Fibroblast of lung (primary cell): ENCODE measurements at regions not wholly inside any gene's neighbourhood (a gene's known extent, or its start where the extent isn't known, plus 50 kb on each side); places are given as distances from the start of the nearest gene placed in this dataset.

Source experiments
- DNase-seq, 2 donors: peaks; one replicate each; pipeline versions ENCODE4 v3.0.0 to v3.0.0-alpha.2; 2010; ENCODE audit warnings: low read depth in 2 of 2
- H2AFZ ChIP-seq: 2 replicates; pipeline ENCODE4 v1.5.1; 2012; ENCODE audit warnings: low read length, control low read depth, inconsistent platforms
- H3K27ac ChIP-seq: 2 replicates; pipeline ENCODE4 v1.5.1; 2011; ENCODE audit warnings: low read length, control low read depth; ENCODE audit not compliant: insufficient read depth
- H3K27me3 ChIP-seq: 2 replicates; pipeline ENCODE4 v1.5.1; 2011; ENCODE audit warnings: mild to moderate bottlenecking, low read length; ENCODE audit not compliant: control insufficient read depth, insufficient read depth
- H3K36me3 ChIP-seq: 2 replicates; pipeline ENCODE4 v1.5.1; 2011; ENCODE audit warnings: low read length; ENCODE audit not compliant: control insufficient read depth, insufficient read depth
- H3K4me1 ChIP-seq: 2 replicates; pipeline ENCODE4 v1.5.1; 2011; ENCODE audit warnings: low read length; ENCODE audit not compliant: control insufficient read depth, insufficient read depth; ENCODE audit errors: extremely low read depth
- H3K4me2 ChIP-seq: 2 replicates; pipeline ENCODE4 v1.5.1; 2011; ENCODE audit warnings: low read length, control low read depth; ENCODE audit not compliant: insufficient read depth; ENCODE audit errors: extremely low read depth
- H3K4me3 ChIP-seq, 4 experiments: fragments of 200-600 bp in 1 of 4; sonication (generic) in 1 of 4; replicated peaks in 1 of 4; 2 replicates each; pipeline ENCODE4 v1.5.1; 2011 to 2016; ENCODE audit warnings: low read length in 4 of 4, low read depth in 3 of 4, mild to moderate bottlenecking in 3 of 4, control low read depth in 2 of 4, inconsistent platforms in 1 of 4, mixed read lengths in 1 of 4; ENCODE audit not compliant: insufficient read depth in 1 of 4; ENCODE audit errors: control extremely low read depth in 1 of 4
- H3K79me2 ChIP-seq: 2 replicates; pipeline ENCODE4 v1.5.1; 2012; ENCODE audit warnings: mild to moderate bottlenecking, low read length, inconsistent platforms; ENCODE audit not compliant: control insufficient read depth, insufficient read depth
- H3K9ac ChIP-seq: 2 replicates; pipeline ENCODE4 v1.5.1; 2011; ENCODE audit warnings: mild to moderate bottlenecking, low read length, control low read depth; ENCODE audit not compliant: insufficient read depth
- H3K9me3 ChIP-seq: 2 replicates; pipeline ENCODE4 v1.5.1; 2012; ENCODE audit warnings: low read depth, low read length; ENCODE audit not compliant: control insufficient read depth, insufficient read depth
- H4K20me1 ChIP-seq: 2 replicates; pipeline ENCODE4 v1.5.1; 2011; ENCODE audit warnings: low read length; ENCODE audit not compliant: control insufficient read depth, insufficient read depth; ENCODE audit errors: extremely low read depth
- EZH2 ChIP-seq: IDR thresholded peaks from 2 replicates; pipeline ENCODE4 v1.5.1; 2012; ENCODE audit warnings: low read length, control low read depth, mild to moderate bottlenecking; ENCODE audit errors: missing control alignments
- TF ChIP-seq, protein P1 (sequence below), 2 donors: IDR thresholded peaks in 1 of 2; conservative IDR thresholded peaks in 1 of 2; 1 replicate in 1 of 2; 2 replicates in 1 of 2; pipeline ENCODE4 v1.5.1; 2011 to 2012; ENCODE audit warnings: low read length in 2 of 2, control low read depth in 1 of 2, inconsistent platforms in 1 of 2, low read depth in 1 of 2, mild to moderate bottlenecking in 1 of 2

DNA sequence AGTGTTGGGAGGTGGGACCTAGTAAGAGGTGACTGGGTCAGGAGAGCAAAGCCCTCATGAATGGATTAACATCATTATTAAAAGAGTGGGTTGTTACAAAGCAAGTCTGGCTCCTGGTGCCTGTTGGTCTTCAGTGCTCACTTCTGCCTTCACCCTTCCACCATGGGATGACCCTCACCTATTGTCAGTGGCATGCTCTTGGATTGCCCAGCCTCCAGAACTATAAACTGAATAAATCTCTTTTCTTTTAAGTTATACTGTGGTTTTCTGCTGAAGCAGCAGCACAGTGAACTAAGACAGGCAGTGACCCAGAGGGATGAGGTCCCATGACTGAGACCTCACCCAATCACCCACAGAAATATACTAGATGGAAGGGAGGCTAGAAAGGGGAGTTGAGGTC, 57.5 kb upstream of the ATL2 start:
- no peak overlapping the region for H3K9ac ChIP-seq
- H3K9me3 ChIP-seq, result no peaks in the 10 kb centered on the region
- no peak overlapping the region for H3K27ac ChIP-seq
- H2AFZ ChIP-seq, result no peak overlapping the region
- H3K27me3 ChIP-seq, result peaks cover 8% of the 10 kb centered on the region
- TF ChIP-seq EZH2, result no peak
- TF ChIP-seq, protein P1, sequence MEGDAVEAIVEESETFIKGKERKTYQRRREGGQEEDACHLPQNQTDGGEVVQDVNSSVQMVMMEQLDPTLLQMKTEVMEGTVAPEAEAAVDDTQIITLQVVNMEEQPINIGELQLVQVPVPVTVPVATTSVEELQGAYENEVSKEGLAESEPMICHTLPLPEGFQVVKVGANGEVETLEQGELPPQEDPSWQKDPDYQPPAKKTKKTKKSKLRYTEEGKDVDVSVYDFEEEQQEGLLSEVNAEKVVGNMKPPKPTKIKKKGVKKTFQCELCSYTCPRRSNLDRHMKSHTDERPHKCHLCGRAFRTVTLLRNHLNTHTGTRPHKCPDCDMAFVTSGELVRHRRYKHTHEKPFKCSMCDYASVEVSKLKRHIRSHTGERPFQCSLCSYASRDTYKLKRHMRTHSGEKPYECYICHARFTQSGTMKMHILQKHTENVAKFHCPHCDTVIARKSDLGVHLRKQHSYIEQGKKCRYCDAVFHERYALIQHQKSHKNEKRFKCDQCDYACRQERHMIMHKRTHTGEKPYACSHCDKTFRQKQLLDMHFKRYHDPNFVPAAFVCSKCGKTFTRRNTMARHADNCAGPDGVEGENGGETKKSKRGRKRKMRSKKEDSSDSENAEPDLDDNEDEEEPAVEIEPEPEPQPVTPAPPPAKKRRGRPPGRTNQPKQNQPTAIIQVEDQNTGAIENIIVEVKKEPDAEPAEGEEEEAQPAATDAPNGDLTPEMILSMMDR (conservative IDR thresholded peaks at IDR 0.05 in 1 of 2, IDR thresholded peaks at IDR 0.05 in 1 of 2; ENCODE audit: low read depth in 1 of 2, low read length in 2 of 2), result no peak
- no peak for DNase-seq
- no peaks in the 10 kb centered on the region for H3K4me1 ChIP-seq
- no peaks in the 10 kb centered on the region for H3K79me2 ChIP-seq
- H3K4me3 ChIP-seq, result no peak overlapping the region
- no peak overlapping the region for H3K4me2 ChIP-seq
- H3K36me3 ChIP-seq, result no peaks in the 10 kb centered on the region
- no peaks in the 10 kb centered on the region for H4K20me1 ChIP-seq

DNA sequence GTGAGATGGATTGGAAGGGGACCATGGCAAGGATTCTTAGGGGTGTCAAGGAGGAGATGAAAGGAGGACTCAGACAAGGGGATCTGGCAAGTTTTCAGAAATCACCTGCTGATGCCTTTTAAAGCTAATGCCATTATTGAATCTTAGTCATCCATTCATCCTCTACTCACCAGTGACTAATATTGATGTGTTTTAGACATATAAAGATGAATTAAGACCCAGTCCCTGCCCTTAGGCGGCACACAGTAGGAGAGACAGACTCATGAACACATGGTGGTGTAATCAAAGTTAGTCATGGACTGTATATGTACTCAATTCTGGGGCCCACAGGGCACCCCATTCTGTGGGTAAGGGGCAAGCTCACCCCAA, 56.5 kb upstream of the ATL2 start:
- H3K27ac ChIP-seq, result no peak overlapping the region
- H3K9me3 ChIP-seq, result no peaks in the 10 kb centered on the region
- H3K9ac ChIP-seq, result no peak overlapping the region
- no peaks in the 10 kb centered on the region for H3K4me1 ChIP-seq
- H3K36me3 ChIP-seq, result no peaks in the 10 kb centered on the region
- no peak overlapping the region for H3K4me2 ChIP-seq
- H3K4me3 ChIP-seq, result no peak overlapping the region
- DNase-seq, result no peak
- H3K79me2 ChIP-seq, result no peaks in the 10 kb centered on the region
- no peak overlapping the region for H2AFZ ChIP-seq
- no peaks in the 10 kb centered on the region for H4K20me1 ChIP-seq
- H3K27me3 ChIP-seq, result peaks cover 7% of the 10 kb centered on the region
- TF ChIP-seq, protein P1 (conservative IDR thresholded peaks at IDR 0.05 in 1 of 2, IDR thresholded peaks at IDR 0.05 in 1 of 2; ENCODE audit: low read depth in 1 of 2, low read length in 2 of 2), result no peak
- TF ChIP-seq EZH2, result no peak

DNA sequence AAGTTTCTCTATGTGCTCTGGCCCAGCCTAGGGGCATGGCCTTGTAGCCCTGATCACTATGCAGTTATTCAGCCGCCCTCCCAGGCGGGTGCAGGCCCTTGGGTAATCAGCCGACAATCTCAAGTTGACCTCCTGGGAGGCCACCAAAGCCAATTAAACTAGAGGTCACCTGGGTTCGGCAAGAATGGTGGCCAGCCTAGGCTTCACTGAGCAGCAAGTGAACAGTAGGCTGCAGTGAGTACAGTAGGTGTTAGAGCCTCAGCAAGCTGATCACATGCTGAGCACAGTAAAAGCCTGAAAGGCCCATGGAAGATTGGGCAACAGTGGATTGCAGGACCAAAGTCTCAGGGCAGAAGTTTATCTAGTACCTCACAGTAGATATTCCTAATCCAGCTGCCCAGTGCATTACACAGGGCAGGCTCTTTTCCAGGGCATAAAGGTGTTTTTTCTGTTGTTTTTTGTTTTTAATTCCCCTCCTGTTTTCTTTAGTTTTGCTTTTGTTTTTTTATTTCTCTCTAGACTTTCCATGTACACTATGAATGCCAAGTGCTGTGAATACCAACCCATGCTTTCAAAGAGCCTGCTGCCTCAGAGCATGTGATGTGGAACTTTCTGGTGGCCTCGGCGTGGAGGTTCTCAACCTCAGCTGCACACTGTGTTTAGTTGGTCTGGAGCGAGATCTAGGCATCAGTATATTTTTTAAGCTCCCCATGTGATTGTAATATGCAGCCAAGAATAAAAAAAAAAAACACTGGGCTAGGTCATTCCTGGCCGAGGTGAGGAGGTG, 55.9 kb upstream of the ATL2 start:
- Histone ChIP-seq H3K4me3 (no peak overlapping the region), H3K36me3 (no peaks in the 10 kb centered on the region), H2AFZ (no peak overlapping the region), H3K9me3 (no peaks in the 10 kb centered on the region), H4K20me1 (no peaks in the 10 kb centered on the region), H3K79me2 (no peaks in the 10 kb centered on the region), H3K4me1 (no peaks in the 10 kb centered on the region), H3K4me2 (no peak overlapping the region), H3K27ac (no peak overlapping the region), H3K27me3 (peaks cover 6% of the 10 kb centered on the region), H3K9ac (no peak overlapping the region)
- DNase-seq, result no peak
- TF ChIP-seq EZH2, result no peak
- TF ChIP-seq, protein P1 (conservative IDR thresholded peaks at IDR 0.05 in 1 of 2, IDR thresholded peaks at IDR 0.05 in 1 of 2; ENCODE audit: low read depth in 1 of 2, low read length in 2 of 2), result no peak
